SW480 (cell line): ENCODE measurements at regions not wholly inside any gene's neighbourhood (a gene's known extent, or its start where the extent isn't known, plus 50 kb on each side); places are given as distances from the start of the nearest gene placed in this dataset.
A peak's percentile ranks its signal among the peaks of the same experiment; 100 is the strongest.
"Not testable (repeated sequence)": the region's sequence is repeated elsewhere in the genome, so short reads cannot be mapped to it uniquely, and the experiment has no call there.

Experiments
- DNase-seq: peaks from one replicate; pipeline ENCODE4 v3.0.0-alpha.2; 2016; ENCODE audit warnings: low spot score

DNA sequence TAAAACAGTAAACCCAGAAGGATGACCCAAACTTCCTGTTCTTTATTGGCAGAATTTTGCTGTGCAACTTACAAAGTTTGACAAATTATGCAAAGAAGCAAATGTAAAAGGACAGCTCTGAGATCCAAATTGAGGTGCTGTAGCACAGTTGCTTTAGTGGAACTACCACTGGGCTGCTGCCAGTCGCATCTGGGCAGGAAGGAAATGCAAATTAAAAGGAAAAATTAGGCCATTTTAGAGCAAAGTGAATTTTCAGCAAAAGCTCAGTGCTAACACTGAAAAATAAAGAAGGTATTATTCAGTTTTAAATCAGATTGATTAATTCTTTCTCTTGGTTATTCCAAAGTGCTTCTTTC, 104.5 kb downstream of the ZMAT3 start:
- DNase-seq: no peak

DNA sequence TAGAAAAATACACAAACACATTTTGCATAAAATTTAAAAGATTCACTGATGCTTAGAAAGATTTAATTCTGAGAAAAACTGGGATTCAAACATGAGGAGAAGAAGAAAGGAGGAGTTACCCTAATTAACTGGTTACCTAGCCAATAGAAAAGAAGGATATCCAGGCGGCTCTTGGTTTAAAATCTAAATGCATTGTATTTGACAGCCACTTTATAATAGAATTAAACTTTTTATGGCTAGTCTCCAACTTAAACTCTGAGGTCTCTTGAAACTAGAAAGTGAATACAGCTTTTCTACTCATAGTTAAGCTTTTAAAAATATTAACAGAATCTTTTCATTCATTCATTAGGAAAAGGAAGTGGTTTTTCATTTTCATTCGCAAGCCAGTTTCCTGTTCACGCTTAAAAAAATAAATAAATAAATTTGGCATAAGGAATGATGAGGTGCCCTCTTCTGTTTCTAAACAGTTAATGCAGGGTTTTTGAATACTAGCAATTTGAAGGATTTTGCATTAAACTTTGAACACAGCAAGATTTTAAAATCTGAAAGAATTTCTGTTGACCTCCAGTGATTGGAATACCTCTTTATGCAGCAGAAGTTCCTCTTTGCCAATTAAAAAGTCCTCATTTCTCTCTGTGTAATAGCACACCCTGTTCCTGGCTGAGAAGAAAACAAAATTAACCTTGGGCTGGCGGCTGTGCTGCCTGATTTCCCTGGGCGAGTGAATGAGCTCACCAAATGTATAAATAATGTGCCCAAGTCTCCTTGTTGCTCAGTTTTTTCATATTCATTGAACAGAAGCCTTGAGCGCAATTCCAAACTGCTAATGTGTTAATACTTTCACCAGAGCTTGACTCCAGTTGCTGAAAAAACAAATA, 105.1 kb downstream of the ZMAT3 start:
- peak; percentile 59 for DNase-seq

DNA sequence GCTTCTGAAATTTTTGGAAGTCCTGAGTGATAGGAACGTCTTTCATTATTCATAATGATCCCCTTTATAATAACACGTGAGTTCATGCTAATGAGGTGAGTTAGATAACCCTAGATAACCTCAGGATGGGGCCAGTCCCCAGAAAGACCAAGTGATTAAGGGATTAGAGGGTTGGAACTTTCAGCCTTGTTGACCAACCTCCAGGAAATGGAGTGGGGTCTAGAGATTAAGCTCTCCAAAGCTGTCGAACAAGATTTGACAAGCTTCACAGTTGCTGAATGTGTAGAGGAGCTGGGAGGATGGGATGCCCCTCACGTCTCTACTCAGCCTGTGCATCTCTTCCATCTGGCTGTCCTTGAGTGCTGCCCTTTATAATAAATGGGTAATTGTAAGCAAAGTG, 107.1 kb downstream of the ZMAT3 start:
- DNase-seq: no peak

DNA sequence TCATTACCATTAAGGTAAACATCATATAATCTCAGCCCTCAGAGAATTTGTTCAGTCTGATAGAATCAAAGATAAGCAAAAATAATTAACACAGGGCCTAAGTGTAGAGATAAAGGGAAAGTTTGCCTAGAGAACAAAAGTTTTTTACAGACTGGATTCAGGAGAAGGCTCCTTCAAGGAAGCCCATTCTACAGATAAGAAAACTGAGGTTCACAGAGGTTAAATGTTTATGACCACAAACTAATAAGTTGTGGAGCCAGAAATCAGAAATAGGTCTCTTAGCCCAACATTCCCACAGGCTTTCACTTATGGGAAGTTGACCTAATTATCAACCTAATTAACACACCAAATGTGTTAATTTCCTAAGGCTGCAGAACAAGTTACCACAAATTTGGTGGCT, 110.7 kb downstream of the ZMAT3 start:
- no peak for DNase-seq

DNA sequence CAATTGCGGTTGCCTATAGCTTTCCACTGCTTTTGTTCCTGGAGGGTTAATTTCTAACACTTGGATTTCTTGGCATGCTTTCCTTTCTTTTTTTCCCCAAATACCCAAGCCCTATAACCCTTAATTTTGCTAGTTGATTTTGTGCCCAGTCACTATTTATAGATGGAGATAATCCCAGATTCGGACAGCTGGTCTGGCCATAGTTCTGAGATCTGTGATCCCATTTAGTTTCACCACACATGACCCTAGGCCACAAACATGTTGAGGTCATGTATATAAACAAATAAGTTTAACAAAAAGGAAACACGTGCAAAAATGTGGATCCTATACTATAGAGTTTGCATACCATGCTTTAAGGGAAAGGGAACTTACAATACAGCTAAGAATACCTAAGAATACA, 111.4 kb downstream of the ZMAT3 start:
- DNase-seq: no peak

DNA sequence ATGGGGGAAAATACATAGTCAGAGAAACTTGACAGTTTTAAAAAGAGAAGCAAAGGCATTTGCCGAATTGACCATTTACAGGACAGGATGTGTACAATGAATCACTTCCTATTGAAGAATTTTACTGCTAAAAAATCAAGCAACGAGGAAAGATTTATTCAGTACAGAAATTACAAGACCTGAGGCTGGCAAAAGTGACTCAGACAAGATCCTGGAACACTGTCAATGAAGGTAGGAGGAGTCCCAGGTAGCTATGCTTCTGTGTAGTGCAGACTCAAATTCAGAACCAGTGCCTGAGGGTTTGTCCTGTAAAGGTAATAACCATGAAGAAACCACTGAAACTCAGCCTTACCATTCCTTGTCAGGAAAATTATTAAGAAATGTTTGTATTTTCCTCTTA, 120.9 kb downstream of the ZMAT3 start:
- DNase-seq: no peak

DNA sequence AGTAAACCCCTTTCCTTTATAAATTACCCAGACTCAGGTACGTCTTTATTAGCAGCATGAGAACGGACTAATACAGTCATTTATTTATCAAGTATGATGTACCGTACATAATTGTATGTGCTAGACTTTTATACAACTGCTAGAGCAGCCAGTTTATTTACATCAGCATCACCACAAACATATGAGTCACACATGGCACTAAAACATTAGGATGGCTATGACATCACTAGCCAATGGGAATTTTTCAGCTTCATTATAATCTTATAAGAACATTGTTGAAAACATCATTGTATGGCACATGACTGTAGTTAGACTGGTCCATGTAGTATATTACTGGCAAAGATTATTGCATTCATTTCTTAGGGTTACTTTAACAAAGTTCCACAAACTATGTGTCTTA, 121.7 kb downstream of the ZMAT3 start:
- peak; percentile 6 for DNase-seq

DNA sequence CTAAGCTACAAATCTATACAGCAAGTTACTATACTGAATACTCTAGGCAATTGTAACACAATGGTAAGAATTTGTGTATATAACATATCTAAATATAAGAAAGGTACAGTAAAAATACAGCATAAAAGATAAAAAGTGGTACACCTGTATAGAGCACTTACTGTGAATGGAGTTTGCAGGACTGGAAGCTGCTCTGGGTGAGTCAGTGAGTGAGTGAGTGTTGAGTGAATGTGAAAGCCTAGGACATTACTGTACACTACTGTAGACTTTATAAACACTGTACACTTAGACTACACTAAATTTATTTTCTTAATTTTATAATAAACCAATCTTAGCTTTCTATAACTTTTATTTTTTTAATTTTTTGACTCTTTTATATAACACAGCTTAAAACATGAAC, 123.1 kb downstream of the ZMAT3 start:
- no peak for DNase-seq

DNA sequence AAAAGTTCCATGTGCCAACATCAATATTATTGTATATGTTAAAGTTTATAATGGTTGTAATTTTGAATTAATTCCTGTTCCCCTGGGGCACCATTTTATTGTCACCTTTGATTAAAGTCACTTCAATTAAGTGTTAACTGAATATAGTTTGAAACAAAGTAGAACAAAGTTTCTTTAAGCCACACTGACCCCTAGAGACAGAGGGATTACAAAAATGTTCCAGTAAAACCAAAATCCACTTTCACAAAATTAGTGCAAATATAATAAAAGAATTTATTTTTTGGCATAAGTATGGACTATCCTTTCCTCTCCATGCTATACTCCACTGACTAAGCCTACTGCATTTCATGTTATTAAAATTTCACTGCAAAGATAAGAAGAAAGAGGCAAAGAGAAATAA, 123.9 kb downstream of the ZMAT3 start:
- no peak for DNase-seq

DNA sequence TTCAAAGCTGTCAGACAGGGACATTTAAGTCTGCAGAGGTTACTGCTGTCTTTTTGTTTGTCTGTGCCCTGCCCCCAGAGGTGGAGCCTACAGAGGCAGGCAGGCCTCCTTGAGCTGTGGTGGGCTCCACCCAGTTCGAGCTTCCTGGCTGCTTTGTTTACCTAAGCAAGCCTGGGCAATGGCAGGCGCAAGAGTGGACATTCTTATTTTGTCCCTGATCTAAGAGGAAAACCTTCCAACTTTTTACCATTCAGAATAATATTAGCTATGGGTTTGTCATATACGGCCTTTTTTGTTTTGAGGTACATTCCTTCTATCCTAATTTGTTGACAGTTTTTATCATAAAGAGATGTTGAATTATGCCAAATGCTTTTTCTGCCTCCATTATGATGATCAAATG, 129.3 kb downstream of the ZMAT3 start:
- not testable (repeated sequence) for DNase-seq

DNA sequence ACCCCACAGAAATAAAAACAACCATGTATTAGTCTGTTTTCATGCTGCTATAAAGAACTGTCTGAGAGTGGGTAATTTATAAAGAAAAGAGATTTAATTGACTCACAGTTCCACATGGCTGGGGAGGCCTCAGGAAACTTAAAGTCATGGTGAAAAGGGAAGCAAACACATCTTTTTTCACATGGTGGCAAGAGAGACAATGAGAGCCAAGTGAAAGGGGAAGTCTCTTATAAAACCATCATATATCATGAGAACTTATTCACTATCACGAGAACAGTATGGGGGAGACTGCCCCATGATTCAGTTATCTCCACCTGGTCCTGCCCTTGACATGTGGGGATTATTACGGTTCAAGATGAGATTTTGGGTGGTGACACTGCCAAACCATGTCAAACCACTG, 141.5 kb downstream of the ZMAT3 start:
- DNase-seq: no peak

DNA sequence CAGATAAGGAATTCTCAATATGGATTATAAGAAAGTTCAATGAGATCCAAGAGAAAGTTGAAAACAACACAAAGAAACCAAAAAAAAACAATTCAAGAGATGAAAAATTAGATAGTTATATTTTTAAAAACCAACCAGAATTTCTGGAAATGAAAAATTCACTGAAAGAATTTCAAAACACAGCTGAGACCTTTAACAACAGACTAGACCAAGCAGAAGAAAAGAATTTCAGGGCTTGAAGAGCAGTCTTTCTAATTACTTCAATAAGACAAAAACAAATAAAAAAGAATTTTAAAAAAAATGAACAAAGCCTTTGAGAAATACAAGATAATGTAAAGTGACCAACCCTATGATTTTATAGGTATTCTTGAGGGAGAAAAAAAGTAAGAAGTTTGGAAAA, 155.4 kb downstream of the ZMAT3 start:
- DNase-seq: no peak

DNA sequence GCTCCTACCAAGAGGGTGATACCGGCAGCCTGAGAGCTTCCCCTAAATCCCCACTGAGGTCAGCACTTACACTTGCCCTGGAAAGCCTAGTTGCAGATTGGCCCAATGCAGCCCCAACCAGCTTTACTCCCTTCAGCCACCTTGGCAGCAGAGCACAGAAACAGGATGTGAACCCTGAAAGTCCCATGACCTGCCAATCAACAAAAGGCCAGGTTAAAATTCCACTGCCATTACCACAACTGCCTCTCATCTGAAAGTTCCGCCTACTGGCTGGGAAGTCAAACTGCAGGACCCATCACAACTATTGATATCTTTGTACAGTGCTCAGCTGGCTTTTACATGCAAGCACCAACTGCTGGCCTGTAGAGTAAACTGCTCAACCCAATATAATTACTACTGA, 156.2 kb downstream of the ZMAT3 start:
- no peak for DNase-seq

DNA sequence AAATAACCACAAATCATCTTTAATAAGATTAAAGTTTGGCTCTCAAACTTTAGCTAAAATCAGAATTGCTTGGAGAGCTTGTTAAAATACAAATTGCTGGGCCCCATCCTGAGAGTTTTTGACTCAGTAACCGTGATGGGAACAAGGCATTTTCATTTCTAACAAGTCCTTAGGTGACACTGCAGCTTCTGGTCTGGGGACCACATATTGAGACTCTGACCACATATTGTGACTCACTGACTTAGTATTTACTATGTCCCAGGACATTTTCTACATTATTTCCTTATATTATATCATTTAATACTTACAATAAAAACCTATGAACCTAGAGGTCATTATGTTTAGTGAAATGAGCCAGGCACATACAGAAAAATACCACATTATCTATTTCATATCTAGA, 164.5 kb downstream of the ZMAT3 start:
- no peak for DNase-seq

DNA sequence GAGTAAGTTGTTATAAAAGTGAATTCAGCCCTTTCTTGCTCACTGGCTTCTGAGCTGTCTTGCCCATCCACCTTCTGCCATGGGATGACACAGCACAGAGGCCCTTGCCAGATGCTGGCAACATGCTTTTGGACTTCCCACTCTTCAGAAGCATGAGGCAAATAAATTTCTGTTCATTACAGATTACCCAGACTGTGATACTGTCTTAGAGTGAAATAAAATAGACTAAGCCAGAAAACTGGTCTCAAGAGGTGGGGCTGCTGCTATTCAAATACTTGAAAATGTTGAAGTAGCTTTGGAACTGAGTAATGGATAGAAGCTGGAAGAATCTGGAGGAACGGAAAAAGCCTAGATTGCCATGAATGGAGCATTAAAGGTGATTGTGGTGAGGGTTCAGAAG, 170.4 kb downstream of the ZMAT3 start:
- DNase-seq: no peak

DNA sequence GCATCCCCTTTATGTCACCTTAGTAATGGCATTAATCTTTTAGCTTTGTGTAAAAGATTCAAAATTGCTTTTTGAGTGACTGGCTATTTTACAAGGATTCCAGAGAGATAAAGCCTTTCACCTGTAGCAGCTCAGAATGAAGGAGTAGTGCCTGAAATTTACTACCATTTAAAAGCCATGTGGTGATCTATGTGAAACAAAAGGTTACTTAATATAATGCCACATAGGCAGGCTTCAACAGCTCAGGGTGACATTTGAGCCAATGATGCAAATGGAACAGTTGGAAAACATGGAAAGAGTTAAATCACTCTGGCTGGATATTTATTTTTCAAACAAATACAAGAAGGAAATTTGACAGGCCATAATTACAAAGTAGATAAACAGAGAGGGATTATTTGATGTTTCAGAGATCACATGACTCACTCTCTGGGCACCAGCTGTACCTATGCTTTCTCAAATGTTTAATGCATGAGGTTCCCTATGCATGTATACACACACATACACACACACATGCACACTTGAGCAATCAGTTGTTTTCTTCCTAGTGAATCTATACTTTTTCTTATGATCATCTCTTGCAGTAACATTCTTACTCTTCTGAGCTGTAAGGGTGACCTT, 171.5 kb downstream of the ZMAT3 start:
- no peak for DNase-seq

DNA sequence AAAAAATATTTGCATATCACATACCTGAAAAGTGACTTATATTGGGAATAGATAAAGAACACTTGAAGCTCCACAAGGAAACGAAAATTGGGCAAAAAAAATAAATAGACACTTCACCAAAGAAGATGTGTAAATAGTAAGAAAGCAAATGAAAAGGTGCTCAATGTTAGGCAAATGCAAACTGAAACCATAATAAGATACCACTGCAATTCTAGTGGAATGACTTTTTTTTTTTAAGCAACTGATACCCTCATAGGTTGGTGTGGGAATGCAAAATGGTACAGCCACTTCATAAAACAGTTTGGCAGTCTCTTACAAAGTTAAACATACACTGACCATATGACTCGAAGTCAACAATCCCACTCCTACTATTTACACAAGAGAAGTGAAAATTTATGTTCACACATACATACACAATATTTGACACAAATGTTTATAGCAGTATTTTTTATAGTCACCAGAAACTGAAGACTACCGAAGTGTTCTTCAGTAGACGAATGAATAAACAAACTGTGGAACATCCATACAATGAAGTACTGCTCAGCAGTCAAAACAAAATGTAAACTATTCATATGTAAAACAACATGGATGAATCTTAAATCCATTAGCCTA, 176.3 kb downstream of the ZMAT3 start:
- no peak for DNase-seq
